GM12875 (cell line): ENCODE measurements at regions not wholly inside any gene's neighbourhood (a gene's known extent, or its start where the extent isn't known, plus 50 kb on each side); places are given as distances from the start of the nearest gene placed in this dataset.
"Not testable (repeated sequence)": the region's sequence is repeated elsewhere in the genome, so short reads cannot be mapped to it uniquely, and the experiment has no call there.

Source experiments
- H3K4me3 ChIP-seq: one replicate; pipeline ENCODE4 v1.5.1; 2011; ENCODE audit warnings: low read depth, low read length, control low read depth
- TF ChIP-seq, protein P1 (sequence below): IDR thresholded peaks from 2 replicates; pipeline ENCODE4 v1.5.1; 2011; ENCODE audit warnings: low read depth, mild to moderate bottlenecking, control low read depth, inconsistent platforms, low read length, moderate library complexity, borderline replicate concordance; ENCODE audit not compliant: insufficient read depth

DNA sequence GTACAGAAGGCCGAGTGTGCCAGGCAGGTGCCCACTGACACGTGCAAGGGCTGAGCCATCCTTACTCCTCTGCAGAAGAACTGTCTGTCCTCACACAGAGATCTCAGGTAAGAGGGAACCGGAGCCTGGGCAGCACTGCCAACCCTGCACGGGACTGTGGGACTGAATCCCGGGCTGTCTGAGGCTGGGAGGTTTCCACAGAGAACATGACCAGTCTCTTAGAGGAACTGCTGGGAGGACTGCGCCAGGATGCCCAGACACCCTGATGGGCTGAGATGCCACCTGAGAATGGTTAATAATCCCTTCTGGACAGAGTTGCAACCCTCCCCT, 302.9 kb upstream of the SFSWAP start:
- H3K4me3 ChIP-seq: no peak overlapping the region
- TF ChIP-seq, protein P1, sequence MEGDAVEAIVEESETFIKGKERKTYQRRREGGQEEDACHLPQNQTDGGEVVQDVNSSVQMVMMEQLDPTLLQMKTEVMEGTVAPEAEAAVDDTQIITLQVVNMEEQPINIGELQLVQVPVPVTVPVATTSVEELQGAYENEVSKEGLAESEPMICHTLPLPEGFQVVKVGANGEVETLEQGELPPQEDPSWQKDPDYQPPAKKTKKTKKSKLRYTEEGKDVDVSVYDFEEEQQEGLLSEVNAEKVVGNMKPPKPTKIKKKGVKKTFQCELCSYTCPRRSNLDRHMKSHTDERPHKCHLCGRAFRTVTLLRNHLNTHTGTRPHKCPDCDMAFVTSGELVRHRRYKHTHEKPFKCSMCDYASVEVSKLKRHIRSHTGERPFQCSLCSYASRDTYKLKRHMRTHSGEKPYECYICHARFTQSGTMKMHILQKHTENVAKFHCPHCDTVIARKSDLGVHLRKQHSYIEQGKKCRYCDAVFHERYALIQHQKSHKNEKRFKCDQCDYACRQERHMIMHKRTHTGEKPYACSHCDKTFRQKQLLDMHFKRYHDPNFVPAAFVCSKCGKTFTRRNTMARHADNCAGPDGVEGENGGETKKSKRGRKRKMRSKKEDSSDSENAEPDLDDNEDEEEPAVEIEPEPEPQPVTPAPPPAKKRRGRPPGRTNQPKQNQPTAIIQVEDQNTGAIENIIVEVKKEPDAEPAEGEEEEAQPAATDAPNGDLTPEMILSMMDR: no peak

DNA sequence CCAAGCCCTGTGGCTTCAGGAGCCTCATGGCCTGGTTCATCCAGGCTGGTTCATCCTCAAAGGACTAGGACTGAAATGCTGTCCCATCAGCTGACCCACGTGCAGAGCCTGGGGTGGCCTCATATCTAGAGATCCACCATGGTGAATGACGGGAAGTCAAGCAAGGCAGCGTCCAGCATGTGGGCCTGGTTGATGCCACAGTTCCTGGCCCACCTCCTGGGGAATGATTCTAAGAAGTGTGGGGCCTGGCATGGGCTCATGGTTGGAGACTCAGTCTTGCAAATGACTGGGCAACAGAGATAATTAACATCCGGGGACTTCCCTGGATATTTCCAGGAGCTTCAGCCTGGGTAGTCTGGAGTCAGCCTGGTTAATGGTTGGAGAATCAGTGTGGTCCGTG, 302.4 kb upstream of the SFSWAP start:
- no peak overlapping the region for H3K4me3 ChIP-seq
- TF ChIP-seq, protein P1: no peak

DNA sequence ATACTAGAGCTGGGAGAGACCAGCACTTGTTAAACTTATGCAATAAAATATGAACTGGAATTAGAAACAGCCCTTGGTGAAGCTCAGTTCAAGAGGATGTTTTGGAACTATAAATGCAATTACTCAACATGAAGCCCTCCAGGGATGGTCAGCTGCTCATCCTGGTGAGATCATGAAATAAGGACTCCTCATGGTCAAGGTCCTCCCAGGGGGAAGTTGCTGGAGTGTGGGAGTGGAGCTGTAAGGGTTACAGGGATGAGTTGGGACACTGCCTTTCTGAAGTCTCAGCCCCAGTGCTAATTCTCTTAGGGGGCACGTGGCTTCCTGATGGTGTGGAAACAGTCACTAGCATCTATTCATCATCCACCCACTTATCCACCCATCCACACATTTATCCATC, 301.7 kb upstream of the SFSWAP start:
- H3K4me3 ChIP-seq: no peak overlapping the region
- TF ChIP-seq, protein P1: no peak

DNA sequence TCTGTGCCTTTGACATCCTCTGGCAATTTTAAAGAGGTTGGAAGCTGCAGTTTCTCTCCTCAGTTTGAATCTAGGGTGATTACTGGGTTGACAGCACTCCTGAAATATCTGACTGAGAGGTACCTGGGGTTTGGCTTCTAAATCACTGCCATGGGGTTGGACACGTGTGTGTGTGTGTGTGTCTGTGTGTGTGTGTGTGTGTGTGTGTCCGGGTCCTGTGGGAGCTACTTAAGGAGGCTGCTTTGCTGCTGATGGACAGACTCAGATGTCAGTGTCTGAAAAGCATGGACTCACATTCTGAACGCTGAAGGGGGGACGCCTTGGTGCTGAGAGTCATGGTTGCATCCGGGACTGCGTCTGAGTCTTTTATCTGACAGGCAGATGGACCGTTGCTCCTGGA, 299.1 kb upstream of the SFSWAP start:
- not testable (repeated sequence) for H3K4me3 ChIP-seq

DNA sequence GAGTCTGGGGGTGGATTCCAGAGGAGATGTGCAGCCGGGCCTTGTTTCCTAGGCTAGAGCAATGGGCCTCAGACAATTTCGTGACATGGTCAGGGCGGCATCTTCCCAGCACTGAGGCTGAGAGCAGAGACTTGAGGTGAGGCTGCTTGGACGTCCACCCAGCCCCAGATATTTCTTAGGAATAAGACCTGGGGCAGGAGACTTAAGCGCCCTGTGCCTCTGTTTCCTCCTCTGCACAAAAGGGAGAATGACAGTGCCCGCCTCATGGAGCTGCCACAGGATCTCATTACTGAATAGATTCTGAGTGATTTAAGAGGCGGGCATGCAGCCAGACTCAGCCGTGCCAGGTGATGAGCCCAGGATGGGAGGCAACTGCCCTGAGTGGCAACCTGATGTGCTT, 297.9 kb upstream of the SFSWAP start:
- no peak overlapping the region for H3K4me3 ChIP-seq
- TF ChIP-seq, protein P1: no peak

DNA sequence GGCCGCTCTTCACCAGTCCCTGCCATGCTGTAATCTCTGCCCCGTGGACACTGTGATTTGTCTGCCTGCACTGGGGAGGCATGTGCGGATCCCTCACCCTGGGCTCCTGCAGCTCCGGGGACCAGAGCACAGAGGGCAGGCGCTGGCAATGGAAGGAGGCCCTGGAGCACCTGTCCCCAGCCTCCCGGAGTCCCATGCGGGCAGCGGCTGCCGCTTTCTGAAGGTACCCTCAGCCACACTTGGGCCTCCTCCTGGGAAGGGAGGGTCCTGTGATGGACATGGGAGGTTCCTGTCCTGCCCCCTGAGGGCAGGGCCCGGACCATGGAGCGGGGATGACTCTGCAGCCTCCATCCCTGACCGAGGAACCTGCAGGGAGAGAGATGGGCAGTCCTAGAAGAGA, 297.4 kb upstream of the SFSWAP start:
- H3K4me3 ChIP-seq: no peak overlapping the region
- TF ChIP-seq, protein P1: no peak

DNA sequence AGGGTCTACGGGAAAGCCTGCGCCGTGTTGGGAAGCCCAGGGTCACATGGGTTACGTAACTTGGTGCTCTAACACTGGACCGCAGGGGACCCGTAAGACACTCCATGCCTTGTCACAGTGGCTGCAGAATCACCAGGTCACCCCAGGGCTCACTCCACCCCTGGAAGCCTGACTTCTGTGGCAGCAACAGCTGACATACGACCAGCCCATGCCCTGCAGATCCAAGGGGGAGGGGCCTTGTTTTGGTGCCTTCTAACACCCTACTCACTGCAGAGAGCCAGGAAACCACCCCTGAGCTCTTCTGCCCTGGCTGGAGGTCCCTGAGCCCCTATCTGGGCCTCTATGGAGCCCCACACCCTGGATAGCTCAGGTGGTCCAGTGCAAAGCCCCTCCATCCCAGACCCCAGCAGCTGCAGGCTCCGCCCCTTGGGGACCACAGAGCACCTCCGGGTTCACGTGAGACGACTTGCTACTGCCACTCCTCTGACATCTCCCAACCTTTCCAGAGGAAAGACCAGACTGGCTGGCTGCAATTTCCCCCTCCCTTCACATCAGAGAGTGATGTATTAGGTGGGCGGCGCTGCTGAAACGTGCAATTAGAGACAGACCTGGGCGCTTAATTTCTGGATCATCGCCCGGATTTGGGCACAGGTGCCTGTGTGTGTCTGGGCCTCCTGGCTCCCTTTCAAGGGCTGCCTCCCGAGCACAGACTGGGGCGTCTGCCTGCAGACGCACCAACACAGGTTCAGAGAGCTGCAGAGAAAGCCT, 296.6 kb upstream of the SFSWAP start:
- H3K4me3 ChIP-seq: not testable (repeated sequence)

DNA sequence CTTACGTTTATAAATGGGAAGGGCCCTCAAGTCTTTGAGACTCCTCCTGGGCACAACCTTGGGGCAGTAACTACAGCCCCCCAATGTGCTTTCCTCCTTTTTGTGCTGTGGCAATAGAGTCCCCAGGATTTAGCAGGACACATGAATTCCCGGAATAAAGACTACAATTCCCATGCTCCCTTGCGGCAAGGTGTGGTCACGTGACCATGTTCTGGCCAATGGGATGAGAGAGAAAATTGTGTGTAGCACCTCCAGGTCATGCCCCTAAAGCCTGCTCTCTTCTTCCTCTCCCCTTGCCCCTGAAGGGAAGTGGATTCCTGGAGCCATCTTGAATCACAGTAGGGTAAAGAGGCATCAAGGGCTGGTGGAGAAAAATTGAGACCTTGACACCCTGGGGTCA, 295.1 kb upstream of the SFSWAP start:
- TF ChIP-seq, protein P1: no peak
- no peak overlapping the region for H3K4me3 ChIP-seq
